Left lung (tissue), 4 donors: ENCODE measurements at regions not wholly inside any gene's neighbourhood (a gene's known extent, or its start where the extent isn't known, plus 50 kb on each side); places are given as distances from the start of the nearest gene placed in this dataset.

Experiments used
- ATAC-seq: fragments of 200-7000 bp; cut with Tn5 transposase; one replicate; pipeline ENCODE4 v1.9.1; 2020; ENCODE audit warnings: moderate library complexity
- DNase-seq, 4 donors: peaks; one replicate each; pipeline ENCODE4 v3.0.0-alpha.2; 2013 to 2020
- H3K27ac ChIP-seq, 2 donors: fragments of 200-600 bp; sonication (generic) in 1 of 2; one replicate each; pipeline versions ENCODE4 v1.5.0 to v1.8.0; 2020 to 2021
- H3K27me3 ChIP-seq, 2 donors: fragments of 200-600 bp; sonication (generic) in 1 of 2; one replicate each; pipeline versions ENCODE4 v1.5.0 to v1.8.0; 2020 to 2021
- H3K36me3 ChIP-seq, 2 donors: fragments of 200-600 bp; sonication (generic) in 1 of 2; one replicate each; pipeline versions ENCODE4 v1.5.0 to v1.8.0; 2020 to 2021
- H3K4me1 ChIP-seq, 2 donors: fragments of 200-600 bp; one replicate each; pipeline ENCODE4 v1.8.0; 2021
- H3K4me3 ChIP-seq, 2 donors: fragments of 200-600 bp; sonication (generic) in 1 of 2; one replicate each; pipeline versions ENCODE4 v1.5.0 to v1.8.0; 2020 to 2021; ENCODE audit warnings: mild to moderate bottlenecking in 1 of 2
- H3K9me3 ChIP-seq, 2 donors: fragments of 200-600 bp; sonication (generic) in 1 of 2; one replicate each; pipeline versions ENCODE4 v1.5.0 to v1.8.0; 2020 to 2021
- CTCF ChIP-seq, 2 donors: fragments of 200-600 bp; sonication (generic) in 1 of 2; IDR thresholded peaks; one replicate each; pipeline versions ENCODE4 v1.5.0 to v1.8.0; 2021; ENCODE audit warnings: antibody characterized with exemption in 2 of 2
- intact Hi-C, 2 donors: fragments of 100-400 bp; cut with DNase I; formaldehyde crosslinking; loops; one replicate each; pipeline versions ENCODE4 v1.11.2 to v1.14.2; 2022
- donor health status: DM: no; HTN: yes; CAD: no.
- donor health status: DM: no; HTN: no; CAD: no.

GRCh38 chr13:44293908-44294735 is 79.5 kb upstream of the SERP2 start:
- Histone ChIP-seq H3K27me3 (no peaks in the 10 kb centered on the region), H3K4me1 (peaks cover 9 to 28% of the 10 kb centered on the region in 2 donors), H3K36me3 (no peaks in the 10 kb centered on the region), H3K4me3 (no peak overlapping the region), H3K27ac (peak overlapping the region; percentile 11 to 82), H3K9me3 (no peaks in the 10 kb centered on the region)
- TF ChIP-seq CTCF (IDR thresholded peaks at IDR 0.05): no peak
- ATAC-seq: peak; percentile 79
- intact Hi-C loops: no loop called here
- DNase-seq: peak in 1 of 4 donors; percentile 55

GRCh38 chr13:44294876-44295275 is 78.7 kb upstream of the SERP2 start:
- Histone ChIP-seq H3K4me1 (peaks cover 9 to 29% of the 10 kb centered on the region in 2 donors), H3K36me3 (no peaks in the 10 kb centered on the region), H3K9me3 (no peaks in the 10 kb centered on the region), H3K27ac (peak overlapping the region in 1 of 2 donors; percentile 82), H3K4me3 (no peak overlapping the region), H3K27me3 (no peaks in the 10 kb centered on the region)
- no peak for ATAC-seq
- intact Hi-C loops: no loop called here
- TF ChIP-seq CTCF (IDR thresholded peaks at IDR 0.05): no peak
- no peak for DNase-seq

- H3K4me3 ChIP-seq: no peak overlapping the region
- H3K27me3 ChIP-seq: no peaks in the 10 kb centered on the region
- intact Hi-C loops: no loop called here
- H3K9me3 ChIP-seq: no peaks in the 10 kb centered on the region
- peaks cover 14 to 49% of the 10 kb centered on the region in 2 donors for H3K4me1 ChIP-seq
- H3K36me3 ChIP-seq: no peaks in the 10 kb centered on the region
- DNase-seq (no peak), ATAC-seq (no peak)
- no peak for TF ChIP-seq CTCF (IDR thresholded peaks at IDR 0.05)
- H3K27ac ChIP-seq: no peak overlapping the region
These were observed 76.8 kb upstream of the SERP2 start for GRCh38 chr13:44296856-44297255.

- Histone ChIP-seq H3K27ac (no peak overlapping the region), H3K4me3 (no peak overlapping the region), H3K4me1 (peaks cover 14 to 42% of the 10 kb centered on the region in 2 donors), H3K9me3 (no peaks in the 10 kb centered on the region), H3K27me3 (no peaks in the 10 kb centered on the region), H3K36me3 (no peaks in the 10 kb centered on the region)
- intact Hi-C loops: no loop called here
- ATAC-seq (no peak), DNase-seq (no peak)
- no peak for TF ChIP-seq CTCF (IDR thresholded peaks at IDR 0.05)
These were observed 75.3 kb upstream of the SERP2 start for GRCh38 chr13:44298314-44298713.

- Histone ChIP-seq H3K4me3 (no peak overlapping the region), H3K4me1 (peaks cover 5 to 38% of the 10 kb centered on the region in 2 donors), H3K27ac (no peak overlapping the region), H3K9me3 (no peaks in the 10 kb centered on the region), H3K36me3 (no peaks in the 10 kb centered on the region), H3K27me3 (no peaks in the 10 kb centered on the region)
- no peak for TF ChIP-seq CTCF (IDR thresholded peaks at IDR 0.05)
- no peak for ATAC-seq
- DNase-seq: no peak
- intact Hi-C loops: no loop called here
These were observed 74.3 kb upstream of the SERP2 start for GRCh38 chr13:44299152-44299943.
